ENCODE measurements at regions not wholly inside any gene's neighbourhood (a gene's known extent, or its start where the extent isn't known, plus 50 kb on each side); places are given as distances from the start of the nearest gene placed in this dataset.

GRCh38 chr4:145388043-145388442 is 93.6 kb upstream of the SMAD1 start:
- Histone ChIP-seq H3K27ac (ENCODE audit: insufficient read length, low read depth, low read length) (no peak overlapping the region), H3K14ac (ENCODE audit: insufficient read depth, low read length) (no peak overlapping the region), H3T11ph (ENCODE audit: low read length) (no peak overlapping the region), H2BK15ac (ENCODE audit: low read depth, low read length) (no peak overlapping the region), H4K91ac (ENCODE audit: insufficient read length, low read depth, low read length) (no peak overlapping the region), H3K9me3 (ENCODE audit: control insufficient read depth, low read depth, low read length) (no peaks in the 10 kb centered on the region), H3K4me1 (ENCODE audit: insufficient read depth, low read length) (no peaks in the 10 kb centered on the region), H3K9ac (ENCODE audit: extremely low read depth, insufficient read length, low read length) (no peak overlapping the region), H3K4ac (ENCODE audit: low read depth, low read length) (no peak overlapping the region), H2BK5ac (ENCODE audit: insufficient read length, low read length) (no peak overlapping the region), H3K79me2 (ENCODE audit: insufficient read depth, low read length) (no peaks in the 10 kb centered on the region), H3K79me1 (ENCODE audit: insufficient read depth, low read depth, low read length, poor library complexity, severe bottlenecking) (no peaks in the 10 kb centered on the region), H2AK5ac (ENCODE audit: insufficient read length, low read length) (no peak overlapping the region), H2BK120ac (ENCODE audit: low read depth, low read length, poor library complexity, severe bottlenecking) (no peak overlapping the region), H3K56ac (ENCODE audit: insufficient read length, low read depth, low read length) (no peak overlapping the region), H3K23ac (ENCODE audit: insufficient read length, low read depth, low read length) (no peak overlapping the region), H2AFZ (ENCODE audit: low read length) (no peak overlapping the region), H3K23me2 (ENCODE audit: insufficient read length, low read depth, low read length, poor library complexity, severe bottlenecking) (no peaks in the 10 kb centered on the region), H2BK20ac (ENCODE audit: low read depth, low read length, poor library complexity, severe bottlenecking) (no peak overlapping the region), H4K5ac (ENCODE audit: insufficient read length, low read depth, low read length) (no peak overlapping the region), H4K20me1 (ENCODE audit: control insufficient read depth, insufficient read depth, insufficient read length) (no peaks in the 10 kb centered on the region), H3K4me2 (ENCODE audit: insufficient read depth, insufficient read length, low read length) (no peak overlapping the region), H4K8ac (replicated peaks; ENCODE audit: insufficient read length, low read depth, low read length) (no peak overlapping the region), H3K18ac (ENCODE audit: insufficient read length, low read depth, low read length) (no peak overlapping the region), H3K27me3 (ENCODE audit: insufficient read depth, low read length) (no peaks in the 10 kb centered on the region), H2BK12ac (ENCODE audit: insufficient read length, low read depth, low read length) (no peak overlapping the region)
- no peaks in the 10 kb centered on the region for H3K27me3 Mint-ChIP-seq (ENCODE audit: low read depth)
- H3K27ac Mint-ChIP-seq = no peak overlapping the region
- no peak for TF ChIP-seq CTCF (conservative IDR thresholded peaks at IDR 0.05)
- H3K4me3 Mint-ChIP-seq = no peak overlapping the region
- WGBS (ENCODE audit: extremely low coverage, insufficient read length, low lambda C conversion rate) = no CpG with 5 or more reads among the region's 3 CpGs
- H3K36me3 Mint-ChIP-seq (ENCODE audit: insufficient read depth in 1 of 3, low read depth in 3 of 3) = no peaks in the 10 kb centered on the region; a peak in 1 of 7 replicates
- no peaks in the 10 kb centered on the region for H3K9me3 Mint-ChIP-seq
- no peaks in the 10 kb centered on the region for H3K4me1 Mint-ChIP-seq
- no peak for DNase-seq
